IPS-18a (cell line): ENCODE measurements at regions not wholly inside any gene's neighbourhood (a gene's known extent, or its start where the extent isn't known, plus 50 kb on each side); places are given as distances from the start of the nearest gene placed in this dataset.
"Not testable (repeated sequence)": the region's sequence is repeated elsewhere in the genome, so short reads cannot be mapped to it uniquely, and the experiment has no call there.

Experiments
- H3K27ac ChIP-seq: one replicate; pipeline ENCODE4 v1.5.1; 2013; ENCODE audit warnings: low read length
- H3K27me3 ChIP-seq: one replicate; pipeline ENCODE4 v1.6.1; 2013; ENCODE audit warnings: mild to moderate bottlenecking, low read length; ENCODE audit not compliant: control insufficient read depth, insufficient read depth
- H3K36me3 ChIP-seq: one replicate; pipeline ENCODE4 v1.6.1; 2013; ENCODE audit warnings: low read depth, low read length; ENCODE audit not compliant: control insufficient read depth
- H3K4me1 ChIP-seq: one replicate; pipeline ENCODE4 v1.6.1; 2013; ENCODE audit warnings: low read depth, low read length; ENCODE audit not compliant: control insufficient read depth
- H3K4me3 ChIP-seq: one replicate; pipeline ENCODE4 v1.5.1; 2013; ENCODE audit warnings: low read length
- H3K9ac ChIP-seq: one replicate; pipeline ENCODE4 v1.6.1; 2013; ENCODE audit warnings: mild to moderate bottlenecking, low read length, moderate library complexity
- H3K9me3 ChIP-seq: one replicate; pipeline ENCODE4 v1.6.1; 2013; ENCODE audit warnings: low read depth, low read length; ENCODE audit not compliant: control insufficient read depth

DNA sequence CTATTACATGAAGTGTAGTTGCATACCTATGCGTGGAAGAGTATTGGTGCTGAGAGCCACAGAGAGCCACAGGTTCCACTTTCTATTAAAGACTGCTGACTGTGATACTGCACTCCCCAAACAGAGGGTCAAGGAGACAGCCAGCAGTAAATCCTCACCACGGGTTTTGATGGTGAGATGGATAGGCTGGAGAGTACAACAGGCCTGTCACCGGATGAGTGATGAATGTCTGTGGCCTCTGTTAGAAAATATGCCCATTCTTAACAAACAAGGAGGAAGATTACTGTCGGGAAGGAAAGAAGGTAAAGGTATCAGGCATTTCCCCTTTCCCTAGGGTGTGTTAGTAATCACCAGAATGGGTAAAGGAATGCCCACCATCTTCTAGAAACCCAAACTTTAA, 286.5 kb downstream of the ALDH8A1 start:
- H3K27ac ChIP-seq = no peak overlapping the region
- H3K4me3 ChIP-seq = no peak overlapping the region
- no peaks in the 10 kb centered on the region for H3K27me3 ChIP-seq
- H3K36me3 ChIP-seq = no peaks in the 10 kb centered on the region
- no peaks in the 10 kb centered on the region for H3K4me1 ChIP-seq
- H3K9me3 ChIP-seq = no peaks in the 10 kb centered on the region
- H3K9ac ChIP-seq = no peak overlapping the region

- Histone ChIP-seq H3K36me3 (no peaks in the 10 kb centered on the region), H3K27ac (no peak overlapping the region), H3K9me3 (no peaks in the 10 kb centered on the region), H3K9ac (no peak overlapping the region), H3K27me3 (no peaks in the 10 kb centered on the region), H3K4me1 (no peaks in the 10 kb centered on the region), H3K4me3 (no peak overlapping the region)
These were observed 287.7 kb downstream of the ALDH8A1 start for GRCh38 chr6:134662077-134662700.

DNA sequence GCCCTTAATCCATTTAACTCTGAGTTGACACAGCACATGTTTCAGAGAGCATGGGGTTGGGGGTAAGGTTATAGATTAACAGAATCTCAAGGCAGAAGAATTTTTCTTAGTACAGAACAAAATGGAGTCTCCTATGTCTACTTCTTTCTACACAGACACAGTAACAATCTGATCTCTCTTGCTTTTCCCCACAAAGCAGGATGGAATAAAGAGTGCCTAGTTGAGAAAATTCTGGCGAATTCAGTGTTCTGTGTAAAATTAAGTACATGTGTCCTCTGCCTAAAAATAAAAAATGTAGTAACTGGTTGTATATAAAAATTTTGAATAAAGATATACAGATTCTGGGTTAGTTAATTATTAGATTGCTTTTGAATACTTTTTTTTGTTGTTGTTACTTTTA, 290.0 kb downstream of the ALDH8A1 start:
- not testable (repeated sequence) for H3K9ac ChIP-seq, H3K27me3 ChIP-seq, H3K4me3 ChIP-seq, H3K27ac ChIP-seq, H3K4me1 ChIP-seq, H3K9me3 ChIP-seq, H3K36me3 ChIP-seq

GRCh38 chr6:134658596-134658995, 291.3 kb downstream of the ALDH8A1 start:
- H3K4me1 ChIP-seq = no peaks in the 10 kb centered on the region
- no peaks in the 10 kb centered on the region for H3K9me3 ChIP-seq
- H3K27me3 ChIP-seq = no peaks in the 10 kb centered on the region
- H3K27ac ChIP-seq = no peak overlapping the region
- H3K9ac ChIP-seq = no peak overlapping the region
- no peaks in the 10 kb centered on the region for H3K36me3 ChIP-seq
- H3K4me3 ChIP-seq = no peak overlapping the region

DNA sequence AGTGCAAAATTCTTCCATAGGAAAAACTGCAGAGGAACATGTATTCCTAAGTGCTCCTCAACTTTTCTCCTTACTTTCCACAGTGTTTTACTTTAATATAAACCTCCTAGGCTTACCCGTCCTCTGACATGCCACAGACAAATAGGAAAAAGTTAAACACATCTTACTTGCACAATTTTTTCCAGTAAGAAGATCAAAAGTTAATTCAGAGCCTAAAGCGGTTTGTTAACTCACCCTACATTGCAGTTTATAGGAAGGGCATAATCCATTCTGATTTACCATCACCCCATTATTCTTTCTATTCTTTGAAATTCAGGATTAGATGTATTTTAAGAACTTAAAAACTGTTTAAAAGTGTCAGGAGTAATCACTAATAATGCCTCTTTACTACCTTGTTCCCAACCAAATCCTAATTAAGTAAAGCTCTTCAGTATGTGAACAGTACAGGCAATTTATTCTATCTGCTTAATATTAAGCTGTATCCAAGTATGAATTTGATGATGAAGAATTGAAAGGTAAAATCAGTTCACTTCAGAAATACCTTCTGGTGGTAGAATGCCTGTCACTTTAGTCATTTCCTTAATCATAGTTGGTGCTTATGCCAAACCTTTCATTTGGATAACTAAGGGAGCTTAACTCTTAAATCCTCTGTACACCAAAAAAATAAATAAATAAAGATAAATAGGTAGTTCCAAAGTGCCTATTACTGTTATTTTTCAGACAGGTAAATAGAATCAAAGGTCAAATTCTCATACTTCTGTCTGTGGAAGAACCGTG, 292.0 kb downstream of the ALDH8A1 start:
- Histone ChIP-seq H3K4me1 (no peaks in the 10 kb centered on the region), H3K4me3 (no peak overlapping the region), H3K27me3 (no peaks in the 10 kb centered on the region), H3K36me3 (no peaks in the 10 kb centered on the region), H3K9me3 (no peaks in the 10 kb centered on the region), H3K27ac (no peak overlapping the region), H3K9ac (no peak overlapping the region)

GRCh38 chr6:134657343-134657742, 292.6 kb downstream of the ALDH8A1 start:
- no peaks in the 10 kb centered on the region for H3K4me1 ChIP-seq
- no peak overlapping the region for H3K9ac ChIP-seq

DNA sequence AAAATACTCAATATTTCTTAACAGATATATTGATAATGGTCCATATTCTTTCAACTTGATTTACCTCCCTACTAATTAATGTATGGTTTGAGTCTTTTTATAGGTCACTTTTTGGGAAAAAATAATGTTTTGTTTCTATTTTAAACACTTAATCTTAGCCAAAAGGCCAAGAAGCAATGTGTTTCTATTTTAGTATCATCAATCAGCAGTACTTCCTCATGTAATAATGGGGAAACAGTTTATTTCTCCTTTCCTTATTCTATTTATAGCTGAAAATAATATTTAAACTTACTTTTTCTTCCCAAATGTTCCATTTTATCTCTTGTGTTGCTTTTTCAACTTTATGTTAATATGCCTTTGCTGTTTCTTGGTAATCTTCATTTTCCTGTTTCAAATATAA, 295.1 kb downstream of the ALDH8A1 start:
- Histone ChIP-seq H3K27me3 (no peaks in the 10 kb centered on the region), H3K36me3 (no peaks in the 10 kb centered on the region)

More at GRCh38 chr6:134657343-134657742, 292.6 kb downstream of the ALDH8A1 start:
- Histone ChIP-seq H3K27me3 (no peaks in the 10 kb centered on the region), H3K36me3 (no peaks in the 10 kb centered on the region), H3K27ac (no peak overlapping the region), H3K4me3 (no peak overlapping the region), H3K9me3 (no peaks in the 10 kb centered on the region)

DNA sequence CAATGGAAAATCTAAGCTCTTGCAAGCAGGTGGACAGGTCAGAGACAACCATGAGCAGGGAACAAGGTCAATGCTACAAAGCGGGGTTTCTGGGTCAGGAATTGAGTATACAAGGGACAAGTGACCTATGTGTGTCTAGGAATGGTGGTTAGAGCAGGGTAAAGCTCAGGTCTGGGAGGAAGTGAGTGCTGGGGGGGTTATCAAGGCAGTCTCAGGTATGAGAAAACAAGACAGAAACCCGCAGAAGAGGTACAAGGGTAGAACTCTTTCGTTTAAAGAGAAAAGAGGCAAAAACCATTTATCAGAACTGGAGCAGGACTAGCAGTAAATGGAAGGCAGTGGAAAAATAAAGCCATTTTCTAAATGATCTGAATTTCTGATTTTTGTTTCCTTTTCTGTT, 298.4 kb downstream of the ALDH8A1 start:
- Histone ChIP-seq H3K9me3 (no peaks in the 10 kb centered on the region), H3K36me3 (no peaks in the 10 kb centered on the region), H3K9ac (no peak overlapping the region), H3K4me3 (no peak overlapping the region), H3K4me1 (no peaks in the 10 kb centered on the region), H3K27ac (no peak overlapping the region), H3K27me3 (no peaks in the 10 kb centered on the region)

More for the DNA sequence above, 295.1 kb downstream of the ALDH8A1 start:
- no peak overlapping the region for H3K27ac ChIP-seq
- no peak overlapping the region for H3K4me3 ChIP-seq
- no peaks in the 10 kb centered on the region for H3K4me1 ChIP-seq
- no peak overlapping the region for H3K9ac ChIP-seq
- H3K9me3 ChIP-seq = no peaks in the 10 kb centered on the region

DNA sequence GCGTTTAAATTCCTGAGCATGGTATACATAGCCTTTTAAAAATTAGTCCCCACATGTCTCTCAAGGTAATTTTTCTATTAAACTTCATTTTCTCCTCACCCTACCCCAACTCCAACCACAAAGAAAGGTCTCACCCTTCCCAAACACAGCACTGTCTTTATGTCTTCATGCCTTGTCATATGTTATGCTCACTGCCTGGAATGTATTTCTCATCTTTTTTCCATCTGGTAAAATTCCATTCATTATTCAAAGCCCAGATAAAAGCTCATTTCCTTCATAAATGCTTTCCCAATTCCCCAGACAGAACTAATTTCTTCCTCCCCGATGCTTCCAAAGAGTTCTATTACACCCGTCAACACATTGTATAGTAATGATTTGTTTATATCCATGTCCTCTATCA, 302.0 kb downstream of the ALDH8A1 start:
- no peak overlapping the region for H3K27ac ChIP-seq
- H3K36me3 ChIP-seq = no peaks in the 10 kb centered on the region
- no peaks in the 10 kb centered on the region for H3K4me1 ChIP-seq
- no peaks in the 10 kb centered on the region for H3K27me3 ChIP-seq
- no peaks in the 10 kb centered on the region for H3K9me3 ChIP-seq
- no peak overlapping the region for H3K9ac ChIP-seq
- H3K4me3 ChIP-seq = no peak overlapping the region

- Histone ChIP-seq H3K4me1 (no peaks in the 10 kb centered on the region), H3K36me3 (no peaks in the 10 kb centered on the region), H3K9ac (no peak overlapping the region), H3K4me3 (no peak overlapping the region), H3K9me3 (no peaks in the 10 kb centered on the region), H3K27ac (no peak overlapping the region), H3K27me3 (no peaks in the 10 kb centered on the region)
These were observed 307.1 kb downstream of the ALDH8A1 start for GRCh38 chr6:134642819-134643218.

DNA sequence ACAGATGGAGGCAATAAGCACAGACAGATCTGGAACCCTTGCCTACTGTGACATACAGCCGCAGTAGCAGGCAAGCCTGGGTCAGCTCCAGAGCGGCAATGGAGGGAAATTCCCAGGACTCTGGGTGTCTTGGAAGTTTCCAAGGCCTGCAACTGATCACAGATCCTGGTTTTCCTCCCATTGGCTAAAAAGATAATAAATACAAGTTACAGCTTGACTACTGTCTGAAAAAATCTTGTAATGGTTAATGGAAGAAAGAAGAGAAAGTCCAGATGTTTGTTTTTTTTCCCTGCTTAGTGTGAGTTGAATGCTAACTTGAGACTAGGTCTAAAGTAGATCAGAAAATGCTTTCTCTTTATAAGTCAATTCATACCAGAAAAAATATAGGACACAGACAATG, 307.6 kb downstream of the ALDH8A1 start:
- H3K27me3 ChIP-seq = no peaks in the 10 kb centered on the region
- H3K9me3 ChIP-seq = no peaks in the 10 kb centered on the region
- no peaks in the 10 kb centered on the region for H3K4me1 ChIP-seq
- H3K36me3 ChIP-seq = no peaks in the 10 kb centered on the region
- no peak overlapping the region for H3K4me3 ChIP-seq
- H3K9ac ChIP-seq = no peak overlapping the region
- no peak overlapping the region for H3K27ac ChIP-seq

DNA sequence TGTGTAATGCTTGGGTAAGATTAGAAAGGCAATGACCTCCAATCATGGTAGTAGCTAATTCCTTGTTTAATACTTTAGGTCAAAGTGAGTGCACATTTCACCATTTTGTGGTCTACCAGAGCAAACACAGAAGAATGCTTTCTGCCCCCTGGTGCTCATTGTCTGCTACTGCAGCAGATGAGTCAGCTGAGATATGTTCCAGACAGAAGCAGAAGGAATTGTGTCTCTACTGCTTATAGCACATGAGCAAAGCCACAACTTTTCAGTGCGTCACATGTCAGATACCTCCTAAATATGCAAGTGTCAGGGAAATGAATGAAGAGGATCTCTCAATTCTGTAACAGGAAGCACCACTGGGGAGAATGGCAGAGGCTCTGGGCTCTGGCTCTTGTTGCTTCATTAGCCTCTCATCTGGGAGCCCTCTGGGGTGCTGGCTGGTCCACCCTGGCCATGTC, 308.9 kb downstream of the ALDH8A1 start:
- Histone ChIP-seq H3K36me3 (no peaks in the 10 kb centered on the region), H3K4me3 (no peak overlapping the region), H3K9me3 (no peaks in the 10 kb centered on the region), H3K4me1 (no peaks in the 10 kb centered on the region), H3K27me3 (no peaks in the 10 kb centered on the region), H3K27ac (no peak overlapping the region), H3K9ac (no peak overlapping the region)
